ENCODE measurements at regions not wholly inside any gene's neighbourhood (a gene's known extent, or its start where the extent isn't known, plus 50 kb on each side); places are given as distances from the start of the nearest gene placed in this dataset.
"Not testable (repeated sequence)": the region's sequence is repeated elsewhere in the genome, so short reads cannot be mapped to it uniquely, and the experiment has no call there.

DNA sequence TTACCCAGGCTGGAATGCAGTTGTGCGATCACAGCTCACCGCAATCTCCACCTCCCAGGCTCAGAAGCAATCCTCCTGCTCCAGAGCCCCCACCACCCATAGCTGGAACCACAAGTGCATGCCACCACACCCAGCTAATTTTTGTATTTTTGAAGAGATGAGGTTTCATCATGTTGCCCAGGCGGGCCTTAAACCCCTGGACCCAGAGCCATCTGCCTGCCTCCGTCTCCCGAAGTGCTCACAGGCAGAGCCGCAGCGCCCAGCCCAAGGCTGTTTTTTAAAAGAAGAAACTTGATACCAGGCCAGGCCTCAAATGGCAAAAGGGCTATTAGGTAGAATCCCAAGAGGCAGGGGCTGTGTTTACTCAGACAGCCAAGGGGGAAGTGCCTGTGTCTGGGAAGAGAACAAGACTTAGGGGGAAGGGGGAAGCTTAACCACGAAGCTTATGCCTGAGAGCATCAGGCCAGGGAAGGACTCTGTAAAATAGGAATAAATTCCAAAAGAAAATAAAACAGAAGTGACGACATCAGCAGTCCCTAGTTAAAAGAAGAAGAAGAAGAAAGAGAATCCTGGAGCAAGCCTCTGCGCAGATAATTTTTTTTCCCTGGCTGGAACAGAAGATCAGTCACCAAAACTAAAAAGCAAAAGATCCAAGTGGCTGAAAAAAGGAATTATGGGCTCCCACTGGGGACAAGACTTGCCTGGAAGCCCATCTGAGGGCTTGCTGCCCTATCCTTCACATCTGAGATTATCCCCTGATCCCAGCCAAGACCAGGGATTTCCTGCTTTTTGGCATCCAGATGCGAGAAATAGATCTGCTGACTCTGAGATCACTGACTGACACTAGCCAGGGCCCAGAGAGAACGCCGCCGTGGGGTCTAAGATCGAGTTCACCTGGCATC is 170.5 kb downstream of the NDUFA12 start:
- peak; percentile 37 for DNase-seq (ENCODE audit: low read depth)
- no peak overlapping the region for H3K4me3 ChIP-seq (ENCODE audit: low read depth, low read length)
- in situ Hi-C loops (cut with HindIII; ENCODE audit: low sequenced_read_pairs), result no loop called here
- TF ChIP-seq, protein P1, sequence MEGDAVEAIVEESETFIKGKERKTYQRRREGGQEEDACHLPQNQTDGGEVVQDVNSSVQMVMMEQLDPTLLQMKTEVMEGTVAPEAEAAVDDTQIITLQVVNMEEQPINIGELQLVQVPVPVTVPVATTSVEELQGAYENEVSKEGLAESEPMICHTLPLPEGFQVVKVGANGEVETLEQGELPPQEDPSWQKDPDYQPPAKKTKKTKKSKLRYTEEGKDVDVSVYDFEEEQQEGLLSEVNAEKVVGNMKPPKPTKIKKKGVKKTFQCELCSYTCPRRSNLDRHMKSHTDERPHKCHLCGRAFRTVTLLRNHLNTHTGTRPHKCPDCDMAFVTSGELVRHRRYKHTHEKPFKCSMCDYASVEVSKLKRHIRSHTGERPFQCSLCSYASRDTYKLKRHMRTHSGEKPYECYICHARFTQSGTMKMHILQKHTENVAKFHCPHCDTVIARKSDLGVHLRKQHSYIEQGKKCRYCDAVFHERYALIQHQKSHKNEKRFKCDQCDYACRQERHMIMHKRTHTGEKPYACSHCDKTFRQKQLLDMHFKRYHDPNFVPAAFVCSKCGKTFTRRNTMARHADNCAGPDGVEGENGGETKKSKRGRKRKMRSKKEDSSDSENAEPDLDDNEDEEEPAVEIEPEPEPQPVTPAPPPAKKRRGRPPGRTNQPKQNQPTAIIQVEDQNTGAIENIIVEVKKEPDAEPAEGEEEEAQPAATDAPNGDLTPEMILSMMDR (IDR thresholded peaks at IDR 0.05; ENCODE audit: low read depth, low read length, missing control alignments), result no peak

DNA sequence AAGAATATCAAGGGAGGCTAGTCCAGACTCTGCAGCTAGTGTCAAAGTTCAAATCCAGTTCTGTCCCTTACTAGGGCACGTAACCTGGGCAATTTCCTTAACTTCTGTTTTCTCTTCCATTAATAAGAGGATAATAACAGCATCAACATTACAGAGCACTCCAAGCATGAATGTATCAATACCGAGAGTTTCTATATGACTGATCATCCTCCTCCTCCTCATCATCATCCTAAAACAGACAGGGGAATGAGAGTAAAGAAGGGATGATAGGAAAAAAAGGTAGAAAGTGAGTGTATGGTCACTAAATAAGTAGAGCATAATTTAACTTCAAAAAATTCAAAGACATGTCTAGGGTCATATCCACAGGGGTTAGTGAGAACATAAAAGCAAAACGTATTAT is 171.4 kb downstream of the NDUFA12 start:
- TF ChIP-seq, protein P1 (IDR thresholded peaks at IDR 0.05; ENCODE audit: low read depth, low read length, missing control alignments), result no peak
- no peak overlapping the region for H3K4me3 ChIP-seq (ENCODE audit: low read depth, low read length)
- in situ Hi-C loops (cut with HindIII; ENCODE audit: low sequenced_read_pairs), result no loop called here
- DNase-seq (ENCODE audit: low read depth), result no peak

DNA sequence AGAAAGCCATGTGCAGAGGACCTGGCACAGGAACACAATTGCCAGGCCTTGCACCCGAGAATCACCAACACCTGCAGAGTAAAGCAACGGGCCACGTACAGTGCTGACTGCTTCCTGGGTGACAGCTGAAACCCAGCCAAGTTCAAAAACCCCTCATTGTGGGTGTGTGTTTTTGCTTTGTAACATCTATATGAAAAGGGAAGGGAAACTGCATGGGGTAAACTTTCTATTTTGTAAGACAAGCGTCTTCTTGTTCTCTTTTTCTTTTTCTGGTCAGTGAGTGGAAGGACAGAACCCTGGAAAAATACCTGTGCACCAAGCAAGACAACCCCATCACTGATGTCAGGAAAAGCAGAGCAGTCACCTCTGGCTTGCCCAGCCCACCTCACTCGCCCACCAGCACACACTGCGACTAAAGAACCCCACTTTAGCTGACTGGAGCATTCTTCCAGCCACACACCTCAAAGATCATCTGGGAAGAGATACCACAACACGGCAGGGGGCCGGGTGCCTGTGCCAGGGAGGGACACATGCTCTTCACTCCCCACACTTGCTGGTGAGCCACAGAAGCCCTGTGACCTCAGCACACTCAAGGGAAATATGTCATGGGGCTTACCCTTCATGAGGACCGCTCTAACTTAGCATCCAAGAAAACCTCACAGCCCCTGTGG is 172.3 kb downstream of the NDUFA12 start:
- TF ChIP-seq, protein P1 (IDR thresholded peaks at IDR 0.05; ENCODE audit: low read depth, low read length, missing control alignments), result no peak
- no peak overlapping the region for H3K4me3 ChIP-seq (ENCODE audit: low read depth, low read length)
- in situ Hi-C loops (cut with HindIII; ENCODE audit: low sequenced_read_pairs), result no loop called here
- no peak for DNase-seq (ENCODE audit: low read depth)

DNA sequence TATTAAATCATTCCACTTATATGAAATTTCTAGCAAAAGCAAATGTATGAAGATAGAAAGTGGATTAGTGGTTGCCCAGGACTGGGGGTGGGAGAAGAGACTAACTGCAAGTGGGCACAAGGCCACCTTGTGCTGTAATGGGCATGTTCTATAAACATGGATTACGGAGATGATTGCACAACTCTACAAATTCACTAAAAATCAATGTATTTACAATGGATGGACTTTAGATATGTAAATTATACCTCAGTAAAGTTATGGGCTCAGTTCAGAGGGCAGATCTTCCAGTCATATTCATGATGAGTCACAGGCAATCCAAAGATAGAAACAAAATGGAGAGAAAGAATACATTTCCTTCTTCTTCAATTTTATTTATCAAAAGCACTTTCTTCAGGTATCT is 173.9 kb downstream of the NDUFA12 start:
- DNase-seq (ENCODE audit: low read depth), result no peak
- H3K4me3 ChIP-seq (ENCODE audit: low read depth, low read length), result no peak overlapping the region
- TF ChIP-seq, protein P1 (IDR thresholded peaks at IDR 0.05; ENCODE audit: low read depth, low read length, missing control alignments), result no peak
- in situ Hi-C loops (cut with HindIII; ENCODE audit: low sequenced_read_pairs), result no loop called here

DNA sequence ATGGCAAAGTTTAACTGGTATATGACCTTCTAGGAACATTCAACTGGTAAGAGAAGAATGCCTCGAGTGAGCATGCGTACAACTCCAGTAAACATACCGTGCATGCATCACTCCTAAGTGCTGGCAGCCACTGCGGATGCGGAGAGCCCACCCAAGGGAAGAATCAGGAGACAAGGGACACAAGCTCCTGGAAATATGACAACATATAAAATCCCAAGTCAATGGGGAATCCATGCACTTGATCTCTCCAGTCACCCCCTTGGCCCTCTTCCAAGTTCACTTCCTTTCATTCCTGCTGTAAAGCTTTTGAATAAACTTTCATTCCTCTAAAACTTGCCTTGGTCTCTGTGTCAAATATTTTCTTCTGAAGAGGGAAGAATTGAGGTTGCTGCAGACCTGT is 168.7 kb upstream of the TMCC3 start:
- in situ Hi-C loops (cut with HindIII; ENCODE audit: low sequenced_read_pairs), result no loop called here
- TF ChIP-seq, protein P1 (IDR thresholded peaks at IDR 0.05; ENCODE audit: low read depth, low read length, missing control alignments), result no peak
- no peak for DNase-seq (ENCODE audit: low read depth)

DNA sequence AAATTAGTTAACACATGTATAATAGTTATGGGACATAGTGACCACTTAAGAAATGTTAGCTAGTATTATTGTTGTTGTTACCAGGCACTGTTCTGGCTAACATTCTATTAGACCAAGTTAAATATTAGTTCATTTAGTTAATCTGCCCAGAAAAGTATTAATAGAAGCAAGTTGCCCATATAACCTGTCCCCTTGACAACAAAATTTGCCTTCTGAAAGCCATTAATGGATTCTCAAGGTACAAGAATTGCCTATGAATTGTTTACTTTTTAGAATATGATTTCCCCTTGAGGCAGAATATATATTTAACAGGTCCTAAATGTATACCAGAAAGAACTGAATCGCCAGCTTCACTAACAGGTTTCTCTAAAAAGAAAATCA is 167.3 kb upstream of the TMCC3 start:
- DNase-seq (ENCODE audit: low read depth), result no peak
- TF ChIP-seq, protein P1 (IDR thresholded peaks at IDR 0.05; ENCODE audit: low read depth, low read length, missing control alignments), result no peak
- in situ Hi-C loops (cut with HindIII; ENCODE audit: low sequenced_read_pairs), result no loop called here
- H3K4me3 ChIP-seq (ENCODE audit: low read depth, low read length), result no peak overlapping the region

More for the DNA sequence above, 168.7 kb upstream of the TMCC3 start:
- no peak overlapping the region for H3K4me3 ChIP-seq (ENCODE audit: low read depth, low read length)

DNA sequence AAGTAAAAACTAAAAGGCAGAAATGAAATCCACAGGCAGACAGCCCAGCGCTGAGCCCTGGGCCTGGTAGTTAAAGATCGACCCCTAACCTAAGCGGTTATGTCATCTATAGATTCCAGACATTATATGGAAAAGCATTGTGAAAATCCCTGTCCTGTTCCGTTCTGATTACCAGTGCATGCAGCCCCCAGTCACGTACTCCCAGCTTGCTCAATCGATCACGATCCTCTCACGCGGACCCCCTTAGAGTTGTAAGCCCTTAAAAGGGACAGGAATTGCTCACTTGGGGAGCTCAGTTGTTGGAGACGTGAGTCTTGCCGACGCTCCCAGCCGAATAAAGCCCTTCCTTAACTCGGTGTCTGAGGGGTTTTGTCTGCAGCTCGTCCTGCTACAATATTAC is 166.8 kb upstream of the TMCC3 start:
- H3K4me3 ChIP-seq (ENCODE audit: low read depth, low read length); in situ Hi-C loops (cut with HindIII; ENCODE audit: low sequenced_read_pairs); DNase-seq (ENCODE audit: low read depth): not testable (repeated sequence)

DNA sequence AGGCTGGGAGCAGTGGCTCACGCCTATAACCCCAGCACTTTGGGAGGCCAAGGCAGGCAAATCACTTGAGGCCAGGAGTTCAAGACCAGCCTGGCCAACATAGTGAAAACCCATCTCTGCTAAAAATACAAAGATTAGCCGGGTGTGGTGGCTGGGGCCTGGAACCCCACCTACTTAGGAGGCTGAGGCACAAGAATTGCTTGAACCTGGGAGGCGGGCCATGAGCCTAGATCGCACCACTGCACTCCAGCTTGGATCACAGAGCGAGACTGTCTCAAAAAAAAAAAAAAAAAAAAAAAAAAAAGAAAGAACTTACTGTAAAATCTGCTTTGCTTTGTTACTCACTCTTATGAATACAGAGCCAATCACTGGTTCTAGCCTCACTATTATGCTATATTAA is 166.4 kb upstream of the TMCC3 start:
- in situ Hi-C loops (cut with HindIII; ENCODE audit: low sequenced_read_pairs); DNase-seq (ENCODE audit: low read depth); H3K4me3 ChIP-seq (ENCODE audit: low read depth, low read length): not testable (repeated sequence)

Measured in astrocyte of the cerebellum (primary cell).